ENCODE measurements at regions not wholly inside any gene's neighbourhood (a gene's known extent, or its start where the extent isn't known, plus 50 kb on each side); places are given as distances from the start of the nearest gene placed in this dataset.
"Not testable (repeated sequence)": the region's sequence is repeated elsewhere in the genome, so short reads cannot be mapped to it uniquely, and the experiment has no call there.

GRCh38 chrX:56029691-56030090, 202.5 kb upstream of the KLF8 start:
- Histone ChIP-seq H2AFZ (no peak overlapping the region), H3K27me3 (no peaks in the 10 kb centered on the region), H3K4me2 (no peak overlapping the region), H3K4me1 (ENCODE audit: insufficient read depth) (no peaks in the 10 kb centered on the region), H3K9me3 (ENCODE audit: low read depth) (no peaks in the 10 kb centered on the region), H3K9me2 (replicated peaks; ENCODE audit: insufficient read depth) (no peaks in the 10 kb centered on the region), H3K36me3 (replicated peaks; ENCODE audit: insufficient read depth, low read depth) (no peaks in the 10 kb centered on the region), H3K27ac (no peak overlapping the region), H3K4me3 (no peak overlapping the region), H4K20me1 (ENCODE audit: insufficient read depth, poor library complexity, severe bottlenecking) (no peaks in the 10 kb centered on the region), H3K79me2 (no peaks in the 10 kb centered on the region)
- WGBS (ENCODE audit: low lambda C conversion rate, missing lambda C conversion rate): 77% methylated on average over 8 of the region's 8 CpGs
- TF ChIP-seq EZH2 (IDR thresholded peaks at IDR 0.05; ENCODE audit: borderline replicate concordance): no peak
- TF ChIP-seq EZH2phosphoT487 (IDR thresholded peaks at IDR 0.05; ENCODE audit: low read depth, severe bottlenecking, unreplicated experiment): no peak
- TF ChIP-seq, protein P1, sequence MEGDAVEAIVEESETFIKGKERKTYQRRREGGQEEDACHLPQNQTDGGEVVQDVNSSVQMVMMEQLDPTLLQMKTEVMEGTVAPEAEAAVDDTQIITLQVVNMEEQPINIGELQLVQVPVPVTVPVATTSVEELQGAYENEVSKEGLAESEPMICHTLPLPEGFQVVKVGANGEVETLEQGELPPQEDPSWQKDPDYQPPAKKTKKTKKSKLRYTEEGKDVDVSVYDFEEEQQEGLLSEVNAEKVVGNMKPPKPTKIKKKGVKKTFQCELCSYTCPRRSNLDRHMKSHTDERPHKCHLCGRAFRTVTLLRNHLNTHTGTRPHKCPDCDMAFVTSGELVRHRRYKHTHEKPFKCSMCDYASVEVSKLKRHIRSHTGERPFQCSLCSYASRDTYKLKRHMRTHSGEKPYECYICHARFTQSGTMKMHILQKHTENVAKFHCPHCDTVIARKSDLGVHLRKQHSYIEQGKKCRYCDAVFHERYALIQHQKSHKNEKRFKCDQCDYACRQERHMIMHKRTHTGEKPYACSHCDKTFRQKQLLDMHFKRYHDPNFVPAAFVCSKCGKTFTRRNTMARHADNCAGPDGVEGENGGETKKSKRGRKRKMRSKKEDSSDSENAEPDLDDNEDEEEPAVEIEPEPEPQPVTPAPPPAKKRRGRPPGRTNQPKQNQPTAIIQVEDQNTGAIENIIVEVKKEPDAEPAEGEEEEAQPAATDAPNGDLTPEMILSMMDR (IDR thresholded peaks at IDR 0.05; ENCODE audit: poor library complexity): no peak
- DNase-seq (ENCODE audit: low spot score): no peak

GRCh38 chrX:56031409-56031808, 200.7 kb upstream of the KLF8 start:
- Histone ChIP-seq H2AFZ (no peak overlapping the region), H3K79me2 (no peaks in the 10 kb centered on the region), H3K4me2 (no peak overlapping the region), H3K27me3 (no peaks in the 10 kb centered on the region), H3K36me3 (replicated peaks; ENCODE audit: insufficient read depth, low read depth) (no peaks in the 10 kb centered on the region), H3K4me3 (no peak overlapping the region), H3K9me2 (replicated peaks; ENCODE audit: insufficient read depth) (no peaks in the 10 kb centered on the region), H3K9me3 (ENCODE audit: low read depth) (no peaks in the 10 kb centered on the region), H3K4me1 (ENCODE audit: insufficient read depth) (no peaks in the 10 kb centered on the region), H3K27ac (no peak overlapping the region), H4K20me1 (ENCODE audit: insufficient read depth, poor library complexity, severe bottlenecking) (no peaks in the 10 kb centered on the region)
- WGBS (ENCODE audit: low lambda C conversion rate, missing lambda C conversion rate): 91% methylated on average over 13 of the region's 13 CpGs
- no peak for TF ChIP-seq EZH2phosphoT487 (IDR thresholded peaks at IDR 0.05; ENCODE audit: low read depth, severe bottlenecking, unreplicated experiment)
- no peak for TF ChIP-seq EZH2 (IDR thresholded peaks at IDR 0.05; ENCODE audit: borderline replicate concordance)
- TF ChIP-seq, protein P1 (IDR thresholded peaks at IDR 0.05; ENCODE audit: poor library complexity): no peak
- DNase-seq (ENCODE audit: low spot score): no peak

DNA sequence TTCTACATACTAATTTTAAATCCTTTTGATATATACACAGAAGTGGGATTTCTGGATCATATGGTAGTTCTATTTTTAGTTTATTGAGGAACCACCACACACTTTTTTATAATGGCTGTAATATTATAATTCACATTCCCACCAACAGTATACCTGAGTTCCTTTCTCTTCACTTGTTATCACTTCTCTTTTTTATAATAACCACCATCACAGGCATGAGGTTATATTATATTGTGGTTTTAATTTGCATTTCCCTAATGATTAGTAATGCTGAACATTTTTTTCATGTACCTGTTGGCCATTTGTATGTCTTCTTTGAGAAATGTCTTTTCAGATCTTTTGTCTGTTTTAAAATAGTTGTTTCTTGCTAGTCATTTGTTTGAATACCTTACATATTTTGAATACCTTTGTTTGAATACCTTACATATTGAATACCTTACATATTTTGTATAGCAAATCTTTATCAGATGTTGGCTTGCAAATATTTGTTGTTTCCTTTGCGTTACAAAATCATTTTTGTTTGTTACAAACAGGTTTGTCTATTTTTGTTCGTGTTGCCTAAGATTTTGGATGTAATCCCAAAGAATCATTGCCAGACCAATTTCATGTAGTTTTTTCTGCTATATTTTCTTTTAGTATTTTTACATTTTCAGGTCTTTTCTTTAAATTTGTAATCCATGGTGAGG, 198.5 kb upstream of the KLF8 start:
- H3K27me3 ChIP-seq: no peaks in the 10 kb centered on the region
- 56% methylated on average over 2 of the region's 2 CpGs for WGBS (ENCODE audit: low lambda C conversion rate, missing lambda C conversion rate)
- H3K4me3 ChIP-seq: no peak overlapping the region
- no peaks in the 10 kb centered on the region for H3K9me3 ChIP-seq (ENCODE audit: low read depth)
- no peaks in the 10 kb centered on the region for H3K36me3 ChIP-seq (replicated peaks; ENCODE audit: insufficient read depth, low read depth)
- no peak overlapping the region for H3K27ac ChIP-seq
- no peak overlapping the region for H3K4me2 ChIP-seq
- no peak overlapping the region for H2AFZ ChIP-seq
- no peak for DNase-seq (ENCODE audit: low spot score)
- no peaks in the 10 kb centered on the region for H4K20me1 ChIP-seq (ENCODE audit: insufficient read depth, poor library complexity, severe bottlenecking)
- no peaks in the 10 kb centered on the region for H3K9me2 ChIP-seq (replicated peaks; ENCODE audit: insufficient read depth)
- H3K79me2 ChIP-seq: no peaks in the 10 kb centered on the region
- TF ChIP-seq EZH2 (IDR thresholded peaks at IDR 0.05; ENCODE audit: borderline replicate concordance) (no peak), EZH2phosphoT487 (IDR thresholded peaks at IDR 0.05; ENCODE audit: low read depth, severe bottlenecking, unreplicated experiment) (no peak)
- TF ChIP-seq, protein P1 (IDR thresholded peaks at IDR 0.05; ENCODE audit: poor library complexity): no peak
- no peaks in the 10 kb centered on the region for H3K4me1 ChIP-seq (ENCODE audit: insufficient read depth)

DNA sequence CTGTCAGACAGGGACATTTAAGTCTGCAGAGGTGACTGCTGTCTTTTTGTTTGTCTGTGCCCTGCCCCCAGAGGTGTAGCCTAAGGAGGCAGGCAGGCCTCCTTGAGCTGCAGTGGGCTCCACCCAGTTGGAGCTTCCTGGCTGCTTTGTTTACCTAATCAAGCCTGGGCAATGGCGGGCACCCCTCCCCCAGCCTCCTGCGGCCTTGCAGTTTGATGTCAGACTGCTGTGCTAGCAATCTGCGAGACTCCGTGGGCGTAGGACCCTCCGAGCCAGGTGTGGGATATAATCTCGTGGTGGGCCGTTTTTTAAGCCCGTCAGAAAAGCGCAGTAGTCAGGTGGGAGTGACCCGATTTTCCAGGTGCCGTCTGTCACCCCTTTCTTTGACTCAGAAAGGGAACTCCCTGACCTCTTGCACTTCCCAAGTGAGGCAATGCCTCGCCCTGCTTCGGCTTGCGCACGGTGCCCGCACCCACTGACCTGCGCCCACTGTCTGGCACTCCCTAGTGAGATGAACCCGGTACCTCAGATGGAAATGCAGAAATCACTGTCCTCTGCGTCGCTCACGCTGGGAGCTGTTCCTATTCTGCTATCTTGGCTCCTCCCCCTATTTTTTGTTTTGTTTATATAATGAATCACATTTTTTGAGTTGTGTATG, 179.4 kb upstream of the KLF8 start:
- H3K9me2 ChIP-seq (replicated peaks; ENCODE audit: insufficient read depth); H3K9me3 ChIP-seq (ENCODE audit: low read depth); H3K4me3 ChIP-seq; H3K36me3 ChIP-seq (replicated peaks; ENCODE audit: insufficient read depth, low read depth); H3K4me1 ChIP-seq (ENCODE audit: insufficient read depth); H3K4me2 ChIP-seq; H3K27me3 ChIP-seq; H3K27ac ChIP-seq; H3K79me2 ChIP-seq; DNase-seq (ENCODE audit: low spot score); H2AFZ ChIP-seq; H4K20me1 ChIP-seq (ENCODE audit: insufficient read depth, poor library complexity, severe bottlenecking): not testable (repeated sequence)
- 70% methylated on average over 22 of the region's 22 CpGs for WGBS (ENCODE audit: low lambda C conversion rate, missing lambda C conversion rate)
